ENCODE measurements at regions not wholly inside any gene's neighbourhood (a gene's known extent, or its start where the extent isn't known, plus 50 kb on each side); places are given as distances from the start of the nearest gene placed in this dataset.

GRCh38 chr2:182521453-182522404 lies 94.9 kb upstream of the PDE1A start:
- TF ChIP-seq CREB3L1 (IDR thresholded peaks at IDR 0.05; ENCODE audit: borderline replicate concordance, low read depth) (no peak), PCBP1 (IDR thresholded peaks at IDR 0.05; ENCODE audit: low read depth, low read length, poor library complexity, severe bottlenecking) (no peak), ZNF121 (CRISPR knock-in tag; conservative IDR thresholded peaks at IDR 0.05) (no peak), ZNF76 (CRISPR knock-in tag; IDR thresholded peaks at IDR 0.05; ENCODE audit: borderline replicate concordance) (no peak)

Measured in K562 (cell line).